ENCODE measurements at regions not wholly inside any gene's neighbourhood (a gene's known extent, or its start where the extent isn't known, plus 50 kb on each side); places are given as distances from the start of the nearest gene placed in this dataset.

GRCh38 chr1:185409345-185409744, 92.3 kb upstream of the IVNS1ABP start:
- ChIA-PET CTCF (no interaction called here), POLR2A (ENCODE audit: unreplicated experiment) (no interaction called here)
- no peak overlapping the region for H3K4me2 ChIP-seq (ENCODE audit: low read length)
- ATAC-seq (no peak), DNase-seq (no peak)
- no peaks in the 10 kb centered on the region for H4K20me1 ChIP-seq (ENCODE audit: low read length)
- no peak overlapping the region for H3K27ac ChIP-seq (ENCODE audit: low read length)
- H3K9ac ChIP-seq (ENCODE audit: low read length): no peak overlapping the region
- no peak overlapping the region for H2AFZ ChIP-seq (ENCODE audit: low read length)
- no peaks in the 10 kb centered on the region for H3K4me1 ChIP-seq (ENCODE audit: insufficient read depth, low read length)
- no peak overlapping the region for H3K4me3 ChIP-seq (ENCODE audit: low read length)
- no peaks in the 10 kb centered on the region for H3K79me2 ChIP-seq (ENCODE audit: low read length)
- no peaks in the 10 kb centered on the region for H3K9me2 ChIP-seq (replicated peaks; ENCODE audit: low read length)
- no peaks in the 10 kb centered on the region for H3K27me3 ChIP-seq (ENCODE audit: low read length)
- no peaks in the 10 kb centered on the region for H3F3A ChIP-seq (ENCODE audit: low read length, unreplicated experiment)
- H3K36me3 ChIP-seq (ENCODE audit: low read depth, low read length): no peaks in the 10 kb centered on the region
- intact Hi-C loops (cut with micrococcal nuclease): no loop called here
- TF ChIP-seq EZH2 (IDR thresholded peaks at IDR 0.05; ENCODE audit: low read length, unreplicated experiment): no peak
- TF ChIP-seq EZH2phosphoT487 (IDR thresholded peaks at IDR 0.05; ENCODE audit: borderline replicate concordance, low read length): no peak
- TF ChIP-seq CTCF (conservative IDR thresholded peaks at IDR 0.05; ENCODE audit: low read depth, low read length): no peak
- BruUV-seq (replicated peaks): no TSS peak
- no peaks in the 10 kb centered on the region for H3K9me3 ChIP-seq (ENCODE audit: low read length)

GRCh38 chr1:185408700-185409270, 91.7 kb upstream of the IVNS1ABP start:
- Histone ChIP-seq H3K27me3 (ENCODE audit: low read length) (no peaks in the 10 kb centered on the region), H3K36me3 (ENCODE audit: low read depth, low read length) (no peaks in the 10 kb centered on the region), H3K9me2 (replicated peaks; ENCODE audit: low read length) (no peaks in the 10 kb centered on the region), H3F3A (ENCODE audit: low read length, unreplicated experiment) (no peaks in the 10 kb centered on the region), H3K9ac (ENCODE audit: low read length) (no peak overlapping the region), H3K9me3 (ENCODE audit: low read length) (no peaks in the 10 kb centered on the region), H2AFZ (ENCODE audit: low read length) (no peak overlapping the region), H3K4me3 (ENCODE audit: low read length) (no peak overlapping the region), H3K79me2 (ENCODE audit: low read length) (no peaks in the 10 kb centered on the region), H3K4me2 (ENCODE audit: low read length) (no peak overlapping the region), H3K4me1 (ENCODE audit: insufficient read depth, low read length) (no peaks in the 10 kb centered on the region), H4K20me1 (ENCODE audit: low read length) (no peaks in the 10 kb centered on the region), H3K27ac (ENCODE audit: low read length) (no peak overlapping the region)
- TF ChIP-seq EZH2 (IDR thresholded peaks at IDR 0.05; ENCODE audit: low read length, unreplicated experiment): no peak
- TF ChIP-seq EZH2phosphoT487 (IDR thresholded peaks at IDR 0.05; ENCODE audit: borderline replicate concordance, low read length): no peak
- TF ChIP-seq CTCF (conservative IDR thresholded peaks at IDR 0.05; ENCODE audit: low read depth, low read length): no peak
- no TSS peak for BruUV-seq (replicated peaks)
- ChIA-PET CTCF (interaction anchor here (0.6 kb wide), 1 partner anchor 188 kb away, joined by 4 read pairs; no protein-coding TSS in a partner anchor), POLR2A (ENCODE audit: unreplicated experiment) (no interaction called here)
- ATAC-seq (peak; percentile 46; the same call in 1 of the 2 replicates), DNase-seq (peak; percentile 32)
- intact Hi-C loops (cut with micrococcal nuclease): no loop called here

GRCh38 chr1:185406691-185407009, 89.6 kb upstream of the IVNS1ABP start:
- Histone ChIP-seq H3K79me2 (ENCODE audit: low read length) (no peaks in the 10 kb centered on the region), H2AFZ (ENCODE audit: low read length) (no peak overlapping the region), H3K9me2 (replicated peaks; ENCODE audit: low read length) (no peaks in the 10 kb centered on the region), H3K4me3 (ENCODE audit: low read length) (no peak overlapping the region), H3K9me3 (ENCODE audit: low read length) (no peaks in the 10 kb centered on the region), H3K27ac (ENCODE audit: low read length) (no peak overlapping the region), H3F3A (ENCODE audit: low read length, unreplicated experiment) (no peaks in the 10 kb centered on the region), H3K4me1 (ENCODE audit: insufficient read depth, low read length) (no peaks in the 10 kb centered on the region), H3K36me3 (ENCODE audit: low read depth, low read length) (no peaks in the 10 kb centered on the region), H3K4me2 (ENCODE audit: low read length) (no peak overlapping the region), H3K27me3 (ENCODE audit: low read length) (no peaks in the 10 kb centered on the region), H3K9ac (ENCODE audit: low read length) (no peak overlapping the region), H4K20me1 (ENCODE audit: low read length) (no peaks in the 10 kb centered on the region)
- no TSS peak for BruUV-seq (replicated peaks)
- ATAC-seq (no peak), DNase-seq (no peak)
- intact Hi-C loops (cut with micrococcal nuclease): no loop called here
- no peak for TF ChIP-seq EZH2 (IDR thresholded peaks at IDR 0.05; ENCODE audit: low read length, unreplicated experiment)
- TF ChIP-seq CTCF (conservative IDR thresholded peaks at IDR 0.05; ENCODE audit: low read depth, low read length): no peak
- TF ChIP-seq EZH2phosphoT487 (IDR thresholded peaks at IDR 0.05; ENCODE audit: borderline replicate concordance, low read length): no peak
- ChIA-PET CTCF (no interaction called here), POLR2A (ENCODE audit: unreplicated experiment) (no interaction called here)

Data from PC-3 (cell line).